ENCODE measurements at regions not wholly inside any gene's neighbourhood (a gene's known extent, or its start where the extent isn't known, plus 50 kb on each side); places are given as distances from the start of the nearest gene placed in this dataset.

- no peak for DNase-seq (ENCODE audit: low spot score)
- Histone ChIP-seq H3K9ac (ENCODE audit: insufficient read depth, low read depth, low read length) (no peak overlapping the region), H3K4me2 (ENCODE audit: low read depth, low read length) (no peak overlapping the region), H3K27me3 (ENCODE audit: control insufficient read depth in 1 of 2, insufficient read depth in 2 of 2, low read length in 2 of 2) (no peaks in the 10 kb centered on the region; a peak in 2 of 5 replicates), H3K9me3 (ENCODE audit: low read length) (no peaks in the 10 kb centered on the region), H3K27ac (ENCODE audit: extremely low read length, insufficient read depth, low read length) (no peak overlapping the region), H3K36me3 (replicated peaks in 1 of 2; ENCODE audit: control insufficient read depth in 1 of 2, insufficient read depth in 2 of 2, low read length in 2 of 2) (no peaks in the 10 kb centered on the region), H3K79me2 (ENCODE audit: insufficient read depth, low read length) (no peaks in the 10 kb centered on the region), H2AFZ (ENCODE audit: low read length) (no peak overlapping the region), H3K4me1 (ENCODE audit: insufficient read depth, low read length) (no peaks in the 10 kb centered on the region), H3K4me3 (replicated peaks in 1 of 3; ENCODE audit: insufficient read depth in 1 of 3, low read depth in 2 of 3, low read length in 3 of 3) (no peak overlapping the region), H4K20me1 (ENCODE audit: insufficient read depth, low read length) (no peaks in the 10 kb centered on the region)
- FAIRE-seq, result no peak
- in situ Hi-C loops (cut with HindIII; ENCODE audit: extremely low pct_ligation_motif_present, low pct_unique_long_range_greater_than_20kb) (no loop called here), intact Hi-C loops (cut with micrococcal nuclease; ENCODE audit: unreplicated experiment) (no loop called here)
- no TSS peak for BruUV-seq (replicated peaks)
- no peak for ATAC-seq
- POLR2A ChIA-PET, result no interaction called here
- TF ChIP-seq, protein P1, sequence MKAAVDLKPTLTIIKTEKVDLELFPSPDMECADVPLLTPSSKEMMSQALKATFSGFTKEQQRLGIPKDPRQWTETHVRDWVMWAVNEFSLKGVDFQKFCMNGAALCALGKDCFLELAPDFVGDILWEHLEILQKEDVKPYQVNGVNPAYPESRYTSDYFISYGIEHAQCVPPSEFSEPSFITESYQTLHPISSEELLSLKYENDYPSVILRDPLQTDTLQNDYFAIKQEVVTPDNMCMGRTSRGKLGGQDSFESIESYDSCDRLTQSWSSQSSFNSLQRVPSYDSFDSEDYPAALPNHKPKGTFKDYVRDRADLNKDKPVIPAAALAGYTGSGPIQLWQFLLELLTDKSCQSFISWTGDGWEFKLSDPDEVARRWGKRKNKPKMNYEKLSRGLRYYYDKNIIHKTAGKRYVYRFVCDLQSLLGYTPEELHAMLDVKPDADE (CRISPR knock-in tag; IDR thresholded peaks at IDR 0.05), result no peak
- TF ChIP-seq MAFF (IDR thresholded peaks at IDR 0.05; ENCODE audit: low read depth, low read length), result peak; percentile 94
- TF ChIP-seq ZNF777 (CRISPR knock-in tag; IDR thresholded peaks at IDR 0.05), result no peak
- TF ChIP-seq, protein P2, sequence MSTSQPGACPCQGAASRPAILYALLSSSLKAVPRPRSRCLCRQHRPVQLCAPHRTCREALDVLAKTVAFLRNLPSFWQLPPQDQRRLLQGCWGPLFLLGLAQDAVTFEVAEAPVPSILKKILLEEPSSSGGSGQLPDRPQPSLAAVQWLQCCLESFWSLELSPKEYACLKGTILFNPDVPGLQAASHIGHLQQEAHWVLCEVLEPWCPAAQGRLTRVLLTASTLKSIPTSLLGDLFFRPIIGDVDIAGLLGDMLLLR (CRISPR knock-in tag; IDR thresholded peaks at IDR 0.05), result no peak
- peak; percentile 91 to 96 for TF ChIP-seq MAFK (conservative IDR thresholded peaks at IDR 0.05 in 1 of 2, IDR thresholded peaks at IDR 0.05 in 1 of 2; ENCODE audit: low read length in 2 of 2)
- TF ChIP-seq, protein P3, sequence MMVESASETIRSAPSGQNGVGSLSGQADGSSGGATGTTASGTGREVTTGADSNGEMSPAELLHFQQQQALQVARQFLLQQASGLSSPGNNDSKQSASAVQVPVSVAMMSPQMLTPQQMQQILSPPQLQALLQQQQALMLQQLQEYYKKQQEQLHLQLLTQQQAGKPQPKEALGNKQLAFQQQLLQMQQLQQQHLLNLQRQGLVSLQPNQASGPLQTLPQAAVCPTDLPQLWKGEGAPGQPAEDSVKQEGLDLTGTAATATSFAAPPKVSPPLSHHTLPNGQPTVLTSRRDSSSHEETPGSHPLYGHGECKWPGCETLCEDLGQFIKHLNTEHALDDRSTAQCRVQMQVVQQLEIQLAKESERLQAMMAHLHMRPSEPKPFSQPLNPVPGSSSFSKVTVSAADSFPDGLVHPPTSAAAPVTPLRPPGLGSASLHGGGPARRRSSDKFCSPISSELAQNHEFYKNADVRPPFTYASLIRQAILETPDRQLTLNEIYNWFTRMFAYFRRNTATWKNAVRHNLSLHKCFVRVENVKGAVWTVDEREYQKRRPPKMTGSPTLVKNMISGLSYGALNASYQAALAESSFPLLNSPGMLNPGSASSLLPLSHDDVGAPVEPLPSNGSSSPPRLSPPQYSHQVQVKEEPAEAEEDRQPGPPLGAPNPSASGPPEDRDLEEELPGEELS (CRISPR knock-in tag; IDR thresholded peaks at IDR 0.05), result no peak
- no peak for TF ChIP-seq RORA (CRISPR knock-in tag; IDR thresholded peaks at IDR 0.05)
- WGBS (ENCODE audit: low lambda C conversion rate), result 8% methylated on average over 5 of the region's 5 CpGs
- CTCF ChIA-PET (ENCODE audit: low intra/inter-chr PET ratio, low total read pairs), result no interaction called here
Measured at GRCh38 chr10:120711860-120712259, 139.3 kb upstream of the WDR11 start.
